HL-60 (cell line): ENCODE measurements at regions not wholly inside any gene's neighbourhood (a gene's known extent, or its start where the extent isn't known, plus 50 kb on each side); places are given as distances from the start of the nearest gene placed in this dataset.

Experiments used
- GABPA ChIP-seq: IDR thresholded peaks from 2 replicates; pipeline ENCODE4 v1.6.1; 2012; ENCODE audit warnings: low read depth
- REST ChIP-seq: IDR thresholded peaks from 2 replicates; pipeline ENCODE4 v1.6.1; 2012; ENCODE audit warnings: low read depth; ENCODE audit not compliant: insufficient replicate concordance
- TF ChIP-seq, protein P1 (sequence below): IDR thresholded peaks from one replicate; pipeline ENCODE4 v1.5.1; 2011; ENCODE audit warnings: low read length, control low read depth, inconsistent platforms; ENCODE audit not compliant: insufficient read depth

- TF ChIP-seq, protein P1, sequence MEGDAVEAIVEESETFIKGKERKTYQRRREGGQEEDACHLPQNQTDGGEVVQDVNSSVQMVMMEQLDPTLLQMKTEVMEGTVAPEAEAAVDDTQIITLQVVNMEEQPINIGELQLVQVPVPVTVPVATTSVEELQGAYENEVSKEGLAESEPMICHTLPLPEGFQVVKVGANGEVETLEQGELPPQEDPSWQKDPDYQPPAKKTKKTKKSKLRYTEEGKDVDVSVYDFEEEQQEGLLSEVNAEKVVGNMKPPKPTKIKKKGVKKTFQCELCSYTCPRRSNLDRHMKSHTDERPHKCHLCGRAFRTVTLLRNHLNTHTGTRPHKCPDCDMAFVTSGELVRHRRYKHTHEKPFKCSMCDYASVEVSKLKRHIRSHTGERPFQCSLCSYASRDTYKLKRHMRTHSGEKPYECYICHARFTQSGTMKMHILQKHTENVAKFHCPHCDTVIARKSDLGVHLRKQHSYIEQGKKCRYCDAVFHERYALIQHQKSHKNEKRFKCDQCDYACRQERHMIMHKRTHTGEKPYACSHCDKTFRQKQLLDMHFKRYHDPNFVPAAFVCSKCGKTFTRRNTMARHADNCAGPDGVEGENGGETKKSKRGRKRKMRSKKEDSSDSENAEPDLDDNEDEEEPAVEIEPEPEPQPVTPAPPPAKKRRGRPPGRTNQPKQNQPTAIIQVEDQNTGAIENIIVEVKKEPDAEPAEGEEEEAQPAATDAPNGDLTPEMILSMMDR: no peak
- TF ChIP-seq REST (no peak), GABPA (no peak)
Measured at GRCh38 chr5:85732185-85732584, 885.6 kb upstream of the COX7C start.
